ENCODE measurements at regions not wholly inside any gene's neighbourhood (a gene's known extent, or its start where the extent isn't known, plus 50 kb on each side); places are given as distances from the start of the nearest gene placed in this dataset.
A peak's percentile ranks its signal among the peaks of the same experiment; 100 is the strongest.

- Histone ChIP-seq H3K27ac (ENCODE audit: low read depth in 1 of 2, low read length in 2 of 2) (no peak overlapping the region), H3K36me3 (ENCODE audit: control insufficient read depth in 1 of 2, insufficient read depth in 2 of 2, low read length in 1 of 2) (no peaks in the 10 kb centered on the region), H3K27me3 (ENCODE audit: control insufficient read depth in 1 of 2, insufficient read depth in 2 of 2, low read length in 1 of 2) (no peaks in the 10 kb centered on the region), H3K4me3 (ENCODE audit: low read length in 2 of 2) (no peak overlapping the region), H3K4me1 (ENCODE audit: control insufficient read depth in 1 of 2, insufficient read depth in 2 of 2, low read length in 2 of 2) (no peaks in the 10 kb centered on the region), H3K9me3 (ENCODE audit: control insufficient read depth, low read length) (no peaks in the 10 kb centered on the region)
- WGBS, 2 donors = 87 to 94% methylated on average over 5 of the region's 5 CpGs
- DNase-seq = no peak
- ATAC-seq (ENCODE audit: low FRiP score) = no peak
- intact Hi-C loops (cut with DNase I) = no loop called here
Observed at GRCh38 chr7:71026680-71027079, 105.3 kb upstream of the GALNT17 start.

- intact Hi-C loops (cut with DNase I) = no loop called here
- DNase-seq (no peak), ATAC-seq (ENCODE audit: low FRiP score) (no peak)
- Histone ChIP-seq H3K27me3 (ENCODE audit: control insufficient read depth in 1 of 2, insufficient read depth in 2 of 2, low read length in 1 of 2) (no peaks in the 10 kb centered on the region), H3K36me3 (ENCODE audit: control insufficient read depth in 1 of 2, insufficient read depth in 2 of 2, low read length in 1 of 2) (no peaks in the 10 kb centered on the region), H3K4me3 (ENCODE audit: low read length in 2 of 2) (no peak overlapping the region), H3K27ac (ENCODE audit: low read depth in 1 of 2, low read length in 2 of 2) (no peak overlapping the region), H3K9me3 (ENCODE audit: control insufficient read depth, low read length) (no peaks in the 10 kb centered on the region), H3K4me1 (ENCODE audit: control insufficient read depth in 1 of 2, insufficient read depth in 2 of 2, low read length in 2 of 2) (no peaks in the 10 kb centered on the region)
- WGBS, 2 donors = 78 to 82% methylated on average over 2 of the region's 2 CpGs
Observed at GRCh38 chr7:71034243-71034642, 97.7 kb upstream of the GALNT17 start.

DNA sequence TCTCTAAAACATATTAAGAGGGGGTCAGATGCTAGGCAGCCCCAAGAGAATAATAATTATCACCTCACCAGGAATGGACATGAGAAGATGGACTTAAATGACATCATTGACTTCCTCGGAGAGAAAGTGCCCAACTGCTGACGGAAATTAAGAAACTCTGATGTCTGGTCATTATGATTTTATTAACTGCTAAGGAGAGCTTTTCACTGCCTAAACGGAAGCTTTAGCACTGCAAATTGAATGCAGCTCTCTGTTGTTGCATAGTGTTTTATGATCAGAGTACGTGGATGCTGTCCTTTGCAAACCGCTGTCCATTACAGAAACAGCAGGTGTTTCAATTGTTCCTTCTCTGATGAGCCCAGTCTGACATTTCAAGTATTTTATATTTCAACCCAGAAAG lies 89.4 kb upstream of the GALNT17 start:
- no peaks in the 10 kb centered on the region for H3K36me3 ChIP-seq (ENCODE audit: control insufficient read depth in 1 of 2, insufficient read depth in 2 of 2, low read length in 1 of 2)
- no peaks in the 10 kb centered on the region for H3K9me3 ChIP-seq (ENCODE audit: control insufficient read depth, low read length)
- 81 to 84% methylated on average over 5 of the region's 5 CpGs for WGBS, 2 donors
- H3K4me1 ChIP-seq (ENCODE audit: control insufficient read depth in 1 of 2, insufficient read depth in 2 of 2, low read length in 2 of 2) = no peaks in the 10 kb centered on the region
- no peak overlapping the region for H3K27ac ChIP-seq (ENCODE audit: low read depth in 1 of 2, low read length in 2 of 2)
- intact Hi-C loops (cut with DNase I) = no loop called here
- no peak for DNase-seq
- no peak overlapping the region for H3K4me3 ChIP-seq (ENCODE audit: low read length in 2 of 2)
- no peak for ATAC-seq (ENCODE audit: low FRiP score)
- no peaks in the 10 kb centered on the region for H3K27me3 ChIP-seq (ENCODE audit: control insufficient read depth in 1 of 2, insufficient read depth in 2 of 2, low read length in 1 of 2)

DNA sequence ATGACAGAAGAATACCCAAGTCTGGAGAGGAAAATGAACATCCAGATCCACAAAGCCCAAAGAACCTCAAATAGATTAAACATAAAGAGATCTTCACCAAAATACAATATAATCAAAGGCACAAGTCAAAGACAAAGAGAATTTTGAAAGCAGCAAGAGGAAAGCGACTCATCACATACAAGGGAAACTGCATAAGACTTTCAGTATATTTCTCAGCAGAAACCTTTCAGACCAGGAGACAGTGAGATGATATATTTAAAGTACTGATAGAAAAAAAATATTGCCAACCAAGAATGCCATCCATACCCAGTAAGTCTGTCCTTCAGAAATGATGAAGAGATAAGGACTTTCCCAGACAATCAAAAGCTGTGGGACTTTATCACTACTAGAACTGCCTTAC lies 81.5 kb upstream of the GALNT17 start:
- no peaks in the 10 kb centered on the region for H3K9me3 ChIP-seq (ENCODE audit: control insufficient read depth, low read length)
- no peak overlapping the region for H3K27ac ChIP-seq (ENCODE audit: low read depth in 1 of 2, low read length in 2 of 2)
- WGBS, 2 donors = 93% methylated on average over 1 of the region's 1 CpG
- ATAC-seq (ENCODE audit: low FRiP score) (no peak), DNase-seq (no peak)
- H3K27me3 ChIP-seq (ENCODE audit: control insufficient read depth in 1 of 2, insufficient read depth in 2 of 2, low read length in 1 of 2) = no peaks in the 10 kb centered on the region
- no peaks in the 10 kb centered on the region for H3K4me1 ChIP-seq (ENCODE audit: control insufficient read depth in 1 of 2, insufficient read depth in 2 of 2, low read length in 2 of 2)
- H3K4me3 ChIP-seq (ENCODE audit: low read length in 2 of 2) = no peak overlapping the region
- H3K36me3 ChIP-seq (ENCODE audit: control insufficient read depth in 1 of 2, insufficient read depth in 2 of 2, low read length in 1 of 2) = no peaks in the 10 kb centered on the region
- intact Hi-C loops (cut with DNase I) = no loop called here

DNA sequence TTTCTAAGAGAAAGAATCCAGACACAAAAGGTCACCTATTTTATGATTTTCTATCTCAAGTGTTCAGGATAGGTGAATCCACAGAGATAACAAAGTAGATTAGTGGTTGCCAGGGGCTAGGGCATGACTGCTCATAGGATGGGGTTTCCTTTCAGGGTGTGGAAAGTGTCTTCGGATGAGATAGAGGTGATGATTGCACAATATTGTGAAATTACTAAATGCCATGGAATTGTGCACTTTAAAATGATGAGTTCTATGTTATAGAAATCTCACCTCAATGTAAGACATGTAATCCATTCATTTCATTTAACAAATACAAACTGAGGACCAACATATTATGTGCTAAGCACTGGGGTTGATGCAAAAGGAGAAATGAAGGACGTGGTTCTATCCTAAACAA lies 76.4 kb upstream of the GALNT17 start:
- Histone ChIP-seq H3K36me3 (ENCODE audit: control insufficient read depth in 1 of 2, insufficient read depth in 2 of 2, low read length in 1 of 2) (no peaks in the 10 kb centered on the region), H3K4me3 (ENCODE audit: low read length in 2 of 2) (no peak overlapping the region), H3K9me3 (ENCODE audit: control insufficient read depth, low read length) (no peaks in the 10 kb centered on the region), H3K27me3 (ENCODE audit: control insufficient read depth in 1 of 2, insufficient read depth in 2 of 2, low read length in 1 of 2) (no peaks in the 10 kb centered on the region), H3K27ac (ENCODE audit: low read depth in 1 of 2, low read length in 2 of 2) (no peak overlapping the region), H3K4me1 (ENCODE audit: control insufficient read depth in 1 of 2, insufficient read depth in 2 of 2, low read length in 2 of 2) (no peaks in the 10 kb centered on the region)
- WGBS, 2 donors = 79 to 80% methylated on average over 2 of the region's 2 CpGs
- ATAC-seq (ENCODE audit: low FRiP score) (no peak), DNase-seq (no peak)
- intact Hi-C loops (cut with DNase I) = no loop called here

- 93 to 96% methylated on average over 32 to 37 of the region's 37 CpGs for WGBS, 2 donors
- Histone ChIP-seq H3K9me3 (ENCODE audit: control insufficient read depth, low read length) (peaks cover 4% of the 10 kb centered on the region), H3K27ac (ENCODE audit: low read depth in 1 of 2, low read length in 2 of 2) (no peak overlapping the region), H3K4me3 (ENCODE audit: low read length in 2 of 2) (no peak overlapping the region), H3K4me1 (ENCODE audit: control insufficient read depth in 1 of 2, insufficient read depth in 2 of 2, low read length in 2 of 2) (no peaks in the 10 kb centered on the region), H3K36me3 (ENCODE audit: control insufficient read depth in 1 of 2, insufficient read depth in 2 of 2, low read length in 1 of 2) (no peaks in the 10 kb centered on the region), H3K27me3 (ENCODE audit: control insufficient read depth in 1 of 2, insufficient read depth in 2 of 2, low read length in 1 of 2) (no peaks in the 10 kb centered on the region)
- DNase-seq (peak in 1 of 2 donors; percentile 74), ATAC-seq (ENCODE audit: low FRiP score) (peak; percentile 36)
- intact Hi-C loops (cut with DNase I) = no loop called here
Observed at GRCh38 chr7:71077743-71078476, 54.0 kb upstream of the GALNT17 start.

Data from aorta (tissue), 5 donors.